Endodermal cell (in vitro differentiated cells): ENCODE measurements at regions not wholly inside any gene's neighbourhood (a gene's known extent, or its start where the extent isn't known, plus 50 kb on each side); places are given as distances from the start of the nearest gene placed in this dataset.

Experiments used
- DNase-seq: peaks from one replicate; pipeline ENCODE4 v3.0.0-alpha.2; 2017
- H3K27ac ChIP-seq: 2 replicates; pipeline ENCODE4 v1.5.1; 2013; ENCODE audit warnings: mild to moderate bottlenecking, low read depth, low read length, moderate library complexity
- H3K27me3 ChIP-seq: 2 replicates; pipeline ENCODE4 v1.6.1; 2013; ENCODE audit warnings: mild to moderate bottlenecking, low read length, moderate library complexity; ENCODE audit not compliant: insufficient read depth, control insufficient read depth, poor library complexity, severe bottlenecking
- H3K36me3 ChIP-seq: 2 replicates; pipeline ENCODE4 v1.7.0; 2013; ENCODE audit warnings: mild to moderate bottlenecking, low read length, moderate library complexity; ENCODE audit not compliant: control insufficient read depth, insufficient read depth
- H3K4me1 ChIP-seq: one replicate; pipeline ENCODE4 v1.7.0; 2013; ENCODE audit warnings: low read length; ENCODE audit not compliant: control insufficient read depth, insufficient read depth
- H3K4me3 ChIP-seq: 2 replicates; pipeline ENCODE4 v1.5.1; 2013; ENCODE audit warnings: mild to moderate bottlenecking, low read length, moderate library complexity
- H3K9ac ChIP-seq: 2 replicates; pipeline ENCODE4 v1.6.1; 2013; ENCODE audit warnings: mild to moderate bottlenecking, low read length, moderate library complexity; ENCODE audit not compliant: poor library complexity, severe bottlenecking; ENCODE audit errors: extremely low read depth
- H3K9me3 ChIP-seq: 2 replicates; pipeline ENCODE4 v1.6.1; 2013; ENCODE audit warnings: mild to moderate bottlenecking, low read length, moderate library complexity; ENCODE audit not compliant: control insufficient read depth
- H3K27ac Mint-ChIP-seq: 2 replicates; pipeline ENCODE4 v1.8.0; 2020; ENCODE audit warnings: mixed read lengths
- H3K27me3 Mint-ChIP-seq: 2 replicates; pipeline ENCODE4 v1.8.0; 2021; ENCODE audit warnings: mild to moderate bottlenecking, mixed read lengths; ENCODE audit not compliant: insufficient read depth
- H3K36me3 Mint-ChIP-seq: 2 replicates; pipeline ENCODE4 v1.8.0; 2020; ENCODE audit warnings: low read depth, mixed read lengths
- H3K4me1 Mint-ChIP-seq: 2 replicates; pipeline ENCODE4 v1.8.0; 2020; ENCODE audit warnings: mixed read lengths
- H3K4me3 Mint-ChIP-seq: 2 replicates; pipeline ENCODE4 v1.8.0; 2020; ENCODE audit warnings: mild to moderate bottlenecking, moderate library complexity, mixed read lengths
- H3K9me3 Mint-ChIP-seq: 2 replicates; pipeline ENCODE4 v1.8.0; 2020; ENCODE audit warnings: mild to moderate bottlenecking, mixed read lengths
- CTCF ChIP-seq: fragments of 200-600 bp; sonication (generic); conservative IDR thresholded peaks from 2 replicates; pipeline ENCODE4 v1.5.0; 2021; ENCODE audit warnings: antibody characterized with exemption, mild to moderate bottlenecking
- WGBS, 2 experiments: methylation state at CpG; one replicate each; pipeline versions ENCODE4 v1.1.5 to v1.1.7; 2013; ENCODE audit warnings: missing lambda C conversion rate in 2 of 2, mixed read lengths in 1 of 2; ENCODE audit not compliant: insufficient coverage in 1 of 2, insufficient read length in 1 of 2; 5-methylcytosine and 5-hydroxymethylcytosine counted together

GRCh38 chr6:93902517-93902916, 483.2 kb upstream of the EPHA7 start:
- no peak overlapping the region for H3K27ac Mint-ChIP-seq

GRCh38 chr6:93900142-93900541, 480.8 kb upstream of the EPHA7 start:
- H3K27ac Mint-ChIP-seq = no peak overlapping the region

More at GRCh38 chr6:93902517-93902916, 483.2 kb upstream of the EPHA7 start:
- Mint-ChIP-seq H3K27me3 (no peaks in the 10 kb centered on the region), H3K4me3 (no peak overlapping the region), H3K4me1 (no peaks in the 10 kb centered on the region), H3K36me3 (peaks cover 18% of the 10 kb centered on the region), H3K9me3 (peaks cover 26% of the 10 kb centered on the region)
- no peaks in the 10 kb centered on the region for H3K27me3 ChIP-seq
- no peaks in the 10 kb centered on the region for H3K36me3 ChIP-seq
- H3K4me3 ChIP-seq = no peak overlapping the region
- peaks cover 29% of the 10 kb centered on the region for H3K9me3 ChIP-seq
- TF ChIP-seq CTCF = no peak
- no peaks in the 10 kb centered on the region for H3K4me1 ChIP-seq
- 89 to 90% methylated on average over 4 to 5 of the region's 5 CpGs for WGBS, 2 experiments
- H3K27ac ChIP-seq = no peak overlapping the region
- no peak overlapping the region for H3K9ac ChIP-seq
- DNase-seq = no peak

GRCh38 chr6:93896081-93896480, 476.7 kb upstream of the EPHA7 start:
- Mint-ChIP-seq H3K4me3 (no peak overlapping the region), H3K36me3 (no peaks in the 10 kb centered on the region), H3K9me3 (no peaks in the 10 kb centered on the region), H3K27ac (no peak overlapping the region), H3K4me1 (no peaks in the 10 kb centered on the region), H3K27me3 (no peaks in the 10 kb centered on the region)
- 82% methylated on average over 1 of the region's 1 CpG; no CpG with 5 or more reads in 1 of the 2 experiments for WGBS, 2 experiments
- H3K9ac ChIP-seq = no peak overlapping the region
- no peaks in the 10 kb centered on the region for H3K9me3 ChIP-seq
- no peak overlapping the region for H3K4me3 ChIP-seq
- no peaks in the 10 kb centered on the region for H3K36me3 ChIP-seq
- no peak for DNase-seq
- H3K27ac ChIP-seq = no peak overlapping the region
- TF ChIP-seq CTCF = no peak
- H3K27me3 ChIP-seq = no peaks in the 10 kb centered on the region
- H3K4me1 ChIP-seq = no peaks in the 10 kb centered on the region

More at GRCh38 chr6:93900142-93900541, 480.8 kb upstream of the EPHA7 start:
- no peak overlapping the region for H3K9ac ChIP-seq
- no peak overlapping the region for H3K4me3 ChIP-seq
- H3K27me3 ChIP-seq = no peaks in the 10 kb centered on the region
- H3K4me3 Mint-ChIP-seq = no peak overlapping the region
- H3K27me3 Mint-ChIP-seq = no peaks in the 10 kb centered on the region
- no peaks in the 10 kb centered on the region for H3K36me3 ChIP-seq
- TF ChIP-seq CTCF = no peak
- H3K36me3 Mint-ChIP-seq = peaks cover 12% of the 10 kb centered on the region
- peaks cover 13% of the 10 kb centered on the region for H3K9me3 Mint-ChIP-seq
- no peak overlapping the region for H3K27ac ChIP-seq
- peaks cover 18% of the 10 kb centered on the region for H3K9me3 ChIP-seq
- DNase-seq = no peak
- H3K4me1 Mint-ChIP-seq = no peaks in the 10 kb centered on the region
- no peaks in the 10 kb centered on the region for H3K4me1 ChIP-seq
